Upper lobe of left lung (tissue), 4 donors: ENCODE measurements at regions not wholly inside any gene's neighbourhood (a gene's known extent, or its start where the extent isn't known, plus 50 kb on each side); places are given as distances from the start of the nearest gene placed in this dataset.

Experiments
- CTCF ChIP-seq, 6 experiments: fragments of 450-650 bp in 4 of 6; fragments of 200-600 bp in 2 of 6; sonication (generic) in 2 of 6; IDR thresholded peaks; one replicate each; pipeline ENCODE4 v1.5.1; 2016 to 2019; ENCODE audit warnings: antibody characterized with exemption in 6 of 6
- EP300 ChIP-seq, 4 donors: sonication (generic); formaldehyde crosslinking; IDR thresholded peaks; one replicate each; pipeline ENCODE4 v1.5.1; 2017; ENCODE audit warnings: antibody characterized with exemption in 4 of 4, control low read depth in 2 of 4
- POLR2AphosphoS5 ChIP-seq, 2 donors: sonication (generic); formaldehyde crosslinking; IDR thresholded peaks; one replicate each; pipeline ENCODE4 v1.5.1; 2017; ENCODE audit warnings: antibody characterized with exemption in 2 of 2

- TF ChIP-seq POLR2AphosphoS5 (IDR thresholded peaks at IDR 0.05) (no peak), CTCF (IDR thresholded peaks at IDR 0.05) (no peak), EP300 (IDR thresholded peaks at IDR 0.05) (no peak)
Observed at GRCh38 chrX:138487866-138488265, 223.7 kb downstream of the FGF13 start.
